Astrocyte of the hippocampus (primary cell): ENCODE measurements at regions not wholly inside any gene's neighbourhood (a gene's known extent, or its start where the extent isn't known, plus 50 kb on each side); places are given as distances from the start of the nearest gene placed in this dataset.
"Not testable (repeated sequence)": the region's sequence is repeated elsewhere in the genome, so short reads cannot be mapped to it uniquely, and the experiment has no call there.

Source experiments
- DNase-seq: peaks from one replicate; pipeline ENCODE4 v3.0.0; 2011; ENCODE audit warnings: low read depth, low spot score

DNA sequence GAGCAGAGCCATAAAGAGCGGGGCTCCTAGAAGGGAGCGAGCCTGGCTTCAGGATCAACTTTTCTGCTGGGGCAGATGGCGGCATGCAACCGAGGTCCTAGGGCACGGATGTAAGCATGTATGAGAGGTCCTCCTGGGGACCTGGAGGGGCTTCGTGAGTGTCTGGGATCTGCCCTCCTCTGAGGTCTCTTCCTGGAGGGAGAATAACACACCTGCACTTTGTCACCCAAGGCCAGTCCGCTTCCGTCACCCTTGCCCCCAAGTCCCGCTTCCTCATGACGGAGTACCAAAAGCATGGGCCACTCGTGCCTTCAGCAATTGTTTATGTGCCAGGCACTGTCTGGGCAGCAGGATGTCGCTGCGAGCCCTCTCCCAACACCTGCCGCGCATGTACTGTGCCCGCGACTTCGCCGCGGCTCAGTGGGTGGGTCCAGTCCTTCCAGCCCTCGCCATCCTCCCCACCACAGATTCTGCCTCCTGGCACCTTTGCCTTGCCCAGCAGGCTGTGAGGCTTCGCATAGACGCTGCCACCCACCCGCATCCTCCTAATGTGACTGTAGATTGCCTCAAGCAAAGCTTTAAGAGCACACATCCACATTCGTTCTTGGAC, 60.0 kb upstream of the TMPRSS2 start:
- DNase-seq = no peak

- not testable (repeated sequence) for DNase-seq
Measured at GRCh38 chr21:41567237-41567636, 59.3 kb upstream of the TMPRSS2 start.

GRCh38 chr21:41566500-41567014, 58.6 kb upstream of the TMPRSS2 start:
- no peak for DNase-seq

DNA sequence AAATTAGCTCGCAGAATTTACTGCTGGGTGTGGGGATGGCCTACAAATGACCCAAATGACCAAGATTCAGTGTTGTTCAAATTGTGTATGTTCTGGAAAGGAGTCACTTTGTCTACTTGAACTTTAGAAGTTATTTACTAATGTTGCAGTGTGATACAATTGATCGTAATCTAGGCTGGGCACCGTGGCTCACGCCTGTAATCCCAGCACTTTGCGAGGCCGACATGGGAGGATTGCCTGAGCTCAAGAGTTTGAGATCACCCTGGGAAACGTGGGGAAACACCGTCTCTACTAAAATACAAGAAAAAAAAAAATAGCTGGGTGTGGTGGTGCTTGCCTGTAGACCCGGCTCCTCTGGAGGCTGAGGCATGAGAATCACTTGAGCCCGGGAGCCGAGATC, 57.6 kb upstream of the TMPRSS2 start:
- no peak for DNase-seq

DNA sequence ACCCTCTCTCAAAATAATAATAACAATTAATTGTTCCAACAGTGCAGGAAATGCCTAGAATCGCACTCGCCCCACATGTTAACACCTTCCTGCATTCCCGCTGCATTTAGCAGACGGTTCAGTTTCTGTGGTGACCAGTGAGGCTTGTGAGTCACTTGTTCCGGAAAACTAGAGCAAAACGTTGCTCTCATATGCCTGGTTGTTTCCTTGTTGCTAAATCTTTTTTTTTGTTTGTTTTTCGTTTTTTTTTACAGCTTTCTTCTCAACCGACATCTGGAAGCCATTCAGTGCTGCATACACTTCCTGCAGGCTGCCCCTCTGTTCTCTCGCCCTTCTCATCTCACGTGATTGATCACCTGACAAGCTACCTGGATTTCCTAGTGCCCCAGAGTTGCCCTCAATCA, 56.9 kb upstream of the TMPRSS2 start:
- DNase-seq = peak; percentile 40

DNA sequence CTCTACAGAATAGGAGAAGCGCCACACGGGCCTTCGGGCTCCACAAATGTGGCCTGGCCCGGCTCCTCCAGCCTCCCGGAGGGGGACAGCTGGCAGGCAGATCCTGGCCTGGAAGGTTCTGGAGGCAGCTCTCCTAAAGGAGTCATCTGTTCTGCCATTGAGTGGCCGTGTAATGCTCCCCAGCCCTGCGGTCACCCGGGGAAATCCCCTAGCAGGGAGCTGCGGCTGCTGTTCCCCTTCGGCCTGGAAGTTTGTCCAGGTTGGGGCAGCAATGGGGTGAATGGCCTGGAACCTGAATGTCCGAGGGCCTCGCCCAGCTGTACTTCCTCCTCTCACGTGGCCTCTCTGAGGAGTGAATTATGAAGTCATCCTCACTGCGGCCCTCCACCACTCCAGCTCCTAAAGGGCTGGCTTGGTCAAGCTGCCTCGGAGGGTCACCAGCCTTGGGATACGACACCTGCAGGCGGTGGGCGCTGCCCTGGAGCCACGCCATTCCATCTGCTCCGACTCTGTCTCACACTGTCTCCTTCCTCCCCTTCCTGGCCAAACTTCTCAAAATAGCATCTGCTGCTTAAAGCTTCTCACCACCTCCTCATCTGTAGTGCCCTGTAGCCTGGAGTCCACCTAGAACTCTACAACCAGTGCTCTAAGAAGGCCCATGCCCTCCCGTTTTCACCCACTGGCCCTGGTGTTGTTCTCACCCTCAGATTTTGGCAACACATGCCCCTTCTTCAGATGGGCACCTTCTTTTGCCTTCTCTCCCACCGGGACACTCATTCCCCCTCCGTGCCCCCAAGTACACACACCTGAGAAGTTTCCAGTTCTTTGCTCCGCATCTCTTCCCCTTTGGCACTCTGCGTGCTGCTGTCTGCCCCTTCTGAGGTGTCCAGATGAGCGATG, 54.4 kb upstream of the TMPRSS2 start:
- no peak for DNase-seq

- no peak for DNase-seq
Measured at GRCh38 chr21:41561701-41562100, 53.7 kb upstream of the TMPRSS2 start.

- DNase-seq = no peak
Measured at GRCh38 chr21:41560661-41561158, 52.8 kb upstream of the TMPRSS2 start.

DNA sequence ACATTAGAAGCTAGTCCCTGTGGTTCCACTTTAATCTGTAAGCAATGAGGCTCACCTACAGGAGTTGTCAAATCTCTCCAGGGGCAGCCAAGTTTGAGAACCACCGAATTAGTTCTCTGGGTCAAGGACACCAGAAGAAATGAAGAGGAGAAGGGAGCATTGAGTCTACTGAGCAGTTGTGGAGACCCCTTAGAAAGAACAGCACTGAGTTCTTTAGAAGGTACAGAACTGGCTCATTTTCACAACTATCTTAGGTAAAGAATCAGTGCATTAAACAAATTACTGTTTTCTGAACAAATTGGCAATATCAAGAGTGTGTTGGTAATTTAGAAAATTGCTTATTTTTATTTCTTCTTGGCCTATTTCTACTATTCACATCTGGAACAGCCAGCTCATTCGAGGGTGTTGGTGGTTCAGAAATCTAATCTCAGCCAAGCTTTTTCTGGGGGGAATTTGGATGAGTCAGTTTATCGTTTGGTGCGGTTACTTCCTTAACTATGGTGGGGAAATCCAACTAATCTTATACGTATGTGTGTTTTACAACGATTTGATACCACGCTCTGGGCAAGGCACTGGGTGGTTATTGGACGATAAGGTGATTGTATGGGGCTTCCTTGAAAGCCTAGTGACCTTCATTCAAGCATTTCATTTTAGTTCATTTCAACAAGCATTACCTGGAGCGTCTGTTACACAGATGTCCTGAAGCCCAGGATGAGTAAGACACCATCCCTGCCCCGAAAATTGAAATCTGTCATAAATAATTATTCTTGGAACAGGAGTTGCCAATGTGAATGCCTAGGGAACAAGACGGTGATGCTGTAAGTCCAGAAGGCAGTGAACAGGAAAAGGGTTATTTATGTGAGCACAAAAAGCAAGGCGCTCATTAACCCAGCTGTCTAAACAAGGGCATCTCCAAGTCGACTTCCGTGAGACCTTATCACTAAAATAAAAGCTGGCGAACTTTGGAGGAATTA, 52.0 kb upstream of the TMPRSS2 start:
- DNase-seq = no peak

DNA sequence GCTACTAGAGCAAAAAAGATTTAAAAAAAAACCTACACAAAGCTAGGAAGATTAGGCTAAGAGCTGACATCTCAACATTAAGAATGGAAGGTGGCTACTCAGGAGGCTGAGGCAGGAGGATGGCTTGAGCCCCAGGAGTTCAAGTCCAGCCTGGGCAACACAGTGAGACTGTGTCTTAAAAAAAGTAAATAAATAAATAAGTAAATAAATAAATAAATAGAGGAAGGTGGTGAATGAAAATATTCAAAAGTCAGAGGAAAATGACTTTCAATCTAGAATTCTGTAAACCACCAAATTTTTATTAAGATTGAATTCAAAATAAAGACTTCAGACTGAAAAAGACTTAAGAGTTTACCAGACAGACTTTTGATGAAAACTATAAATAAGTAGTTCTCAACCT, 50.9 kb upstream of the TMPRSS2 start:
- DNase-seq = no peak

GRCh38 chr21:41557884-41558283, 49.9 kb upstream of the TMPRSS2 start:
- DNase-seq = no peak
